ENCODE measurements at regions not wholly inside any gene's neighbourhood (a gene's known extent, or its start where the extent isn't known, plus 50 kb on each side); places are given as distances from the start of the nearest gene placed in this dataset.
"Not testable (repeated sequence)": the region's sequence is repeated elsewhere in the genome, so short reads cannot be mapped to it uniquely, and the experiment has no call there.

GRCh38 chr11:23272095-23272494 is 411.8 kb upstream of the CCDC179 start:
- no peak for DNase-seq

- DNase-seq = no peak
Observed at GRCh38 chr11:23278121-23278520, 417.8 kb upstream of the CCDC179 start.

GRCh38 chr11:23280088-23280487 is 419.8 kb upstream of the CCDC179 start:
- no peak for DNase-seq

- DNase-seq = no peak
Observed at GRCh38 chr11:23283666-23284065, 423.4 kb upstream of the CCDC179 start.

GRCh38 chr11:23284631-23285030 is 424.4 kb upstream of the CCDC179 start:
- no peak for DNase-seq

- DNase-seq = no peak
Observed at GRCh38 chr11:23288003-23288783, 427.9 kb upstream of the CCDC179 start.

GRCh38 chr11:23295241-23295640 is 435.0 kb upstream of the CCDC179 start:
- DNase-seq = no peak

- DNase-seq = no peak
Observed at GRCh38 chr11:23308041-23308440, 447.8 kb upstream of the CCDC179 start.

- no peak for DNase-seq
Observed at GRCh38 chr11:23310276-23310675, 450.0 kb upstream of the CCDC179 start.

GRCh38 chr11:23311986-23312940 is 452.0 kb upstream of the CCDC179 start:
- DNase-seq = no peak

- no peak for DNase-seq
Observed at GRCh38 chr11:23313001-23313400, 452.7 kb upstream of the CCDC179 start.

- DNase-seq = no peak
Observed at GRCh38 chr11:23314162-23314561, 453.9 kb upstream of the CCDC179 start.

- DNase-seq = no peak
Observed at GRCh38 chr11:23315286-23315685, 455.0 kb upstream of the CCDC179 start.

- no peak for DNase-seq
Observed at GRCh38 chr11:23317816-23318215, 457.5 kb upstream of the CCDC179 start.

- no peak for DNase-seq
Observed at GRCh38 chr11:23318670-23319069, 458.4 kb upstream of the CCDC179 start.

GRCh38 chr11:23320131-23320530 is 459.9 kb upstream of the CCDC179 start:
- no peak for DNase-seq

- DNase-seq = not testable (repeated sequence)
Observed at GRCh38 chr11:23335586-23335985, 475.3 kb upstream of the CCDC179 start.

GRCh38 chr11:23336961-23337360 is 476.7 kb upstream of the CCDC179 start:
- DNase-seq = no peak

GRCh38 chr11:23353611-23354010 is 493.3 kb upstream of the CCDC179 start:
- DNase-seq = no peak

GRCh38 chr11:23359297-23359696 is 499.0 kb upstream of the CCDC179 start:
- DNase-seq = no peak

- no peak for DNase-seq
Observed at GRCh38 chr11:23364076-23364475, 503.8 kb upstream of the CCDC179 start.

- DNase-seq = no peak
Observed at GRCh38 chr11:23370580-23371275, 510.5 kb upstream of the CCDC179 start.

GRCh38 chr11:23377909-23378308 is 517.6 kb upstream of the CCDC179 start:
- no peak for DNase-seq
